T-helper 2 cell (primary cell): ENCODE measurements at regions not wholly inside any gene's neighbourhood (a gene's known extent, or its start where the extent isn't known, plus 50 kb on each side); places are given as distances from the start of the nearest gene placed in this dataset.
"Not testable (repeated sequence)": the region's sequence is repeated elsewhere in the genome, so short reads cannot be mapped to it uniquely, and the experiment has no call there.

Source experiments
- DNase-seq, 5 experiments: peaks; one replicate each; pipeline versions ENCODE4 v3.0.0 to v3.0.0-alpha.2; 2012 to 2022

- DNase-seq: no peak
Observed at GRCh38 chr15:95019907-95020306, 788.5 kb downstream of the MCTP2 start.

DNA sequence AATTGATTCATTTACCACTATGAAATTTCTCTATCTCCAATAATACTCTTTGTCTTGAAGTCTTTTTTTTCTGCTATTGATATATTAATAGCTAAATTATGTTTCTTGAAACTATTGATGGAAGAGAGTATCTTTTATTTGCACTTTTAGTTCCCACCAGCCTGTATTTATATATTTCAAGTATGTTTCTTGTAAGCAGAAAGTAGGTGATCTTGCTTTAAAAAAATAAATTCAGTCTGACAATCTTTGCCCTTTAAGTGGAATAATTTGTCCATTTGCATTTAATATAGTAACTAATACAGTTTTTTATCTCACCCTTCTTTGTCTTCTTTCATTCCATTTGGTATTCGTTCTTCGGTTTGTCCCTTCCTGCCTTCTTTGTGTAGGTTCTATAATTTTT, 790.5 kb downstream of the MCTP2 start:
- no peak for DNase-seq

- peak in 1 of 5 experiments; percentile 1 for DNase-seq
Observed at GRCh38 chr15:95024351-95024750, 793.0 kb downstream of the MCTP2 start.

- peak in 1 of 5 experiments; percentile 4 for DNase-seq
Observed at GRCh38 chr15:95025924-95026728, 794.8 kb downstream of the MCTP2 start.

GRCh38 chr15:95027981-95028380, 796.6 kb downstream of the MCTP2 start:
- no peak for DNase-seq

DNA sequence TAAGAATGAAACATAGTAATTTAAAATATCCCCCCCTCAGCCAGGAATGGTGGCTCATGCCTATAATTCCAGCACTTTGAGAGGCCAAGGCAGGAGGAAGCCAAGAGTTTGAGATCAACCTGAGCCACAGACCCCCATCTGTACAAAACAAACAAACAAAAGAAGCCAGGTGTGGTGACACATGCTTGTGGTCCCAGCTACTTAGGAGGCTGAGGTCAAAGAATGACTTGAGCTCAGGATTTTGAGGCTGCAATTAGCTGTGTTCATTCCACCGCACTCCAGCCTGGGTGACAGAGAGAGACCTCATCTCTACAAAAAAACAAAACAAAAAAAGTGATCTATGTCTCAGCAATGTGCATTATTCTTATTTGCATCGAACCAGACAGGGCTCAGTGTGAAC, 800.8 kb downstream of the MCTP2 start:
- no peak for DNase-seq

GRCh38 chr15:95035106-95035505, 803.7 kb downstream of the MCTP2 start:
- no peak for DNase-seq

DNA sequence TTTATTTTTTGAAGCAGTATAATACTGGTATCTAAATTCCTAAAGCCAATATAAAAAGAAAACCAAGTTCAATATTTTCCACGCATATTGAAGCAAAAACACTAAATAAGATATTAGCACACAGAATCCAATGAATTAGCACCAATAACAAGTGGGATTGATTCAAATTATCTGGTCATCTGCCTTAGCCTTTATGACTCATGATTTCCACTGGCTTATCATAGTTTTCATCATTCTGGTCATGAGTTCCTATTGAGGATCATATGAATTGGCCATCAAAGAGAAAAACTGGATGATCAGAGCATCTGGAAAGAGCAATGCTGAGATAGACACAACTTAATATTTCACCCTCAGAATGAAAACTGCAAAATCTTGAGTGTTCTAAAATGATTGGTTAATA, 809.9 kb downstream of the MCTP2 start:
- DNase-seq: no peak

DNA sequence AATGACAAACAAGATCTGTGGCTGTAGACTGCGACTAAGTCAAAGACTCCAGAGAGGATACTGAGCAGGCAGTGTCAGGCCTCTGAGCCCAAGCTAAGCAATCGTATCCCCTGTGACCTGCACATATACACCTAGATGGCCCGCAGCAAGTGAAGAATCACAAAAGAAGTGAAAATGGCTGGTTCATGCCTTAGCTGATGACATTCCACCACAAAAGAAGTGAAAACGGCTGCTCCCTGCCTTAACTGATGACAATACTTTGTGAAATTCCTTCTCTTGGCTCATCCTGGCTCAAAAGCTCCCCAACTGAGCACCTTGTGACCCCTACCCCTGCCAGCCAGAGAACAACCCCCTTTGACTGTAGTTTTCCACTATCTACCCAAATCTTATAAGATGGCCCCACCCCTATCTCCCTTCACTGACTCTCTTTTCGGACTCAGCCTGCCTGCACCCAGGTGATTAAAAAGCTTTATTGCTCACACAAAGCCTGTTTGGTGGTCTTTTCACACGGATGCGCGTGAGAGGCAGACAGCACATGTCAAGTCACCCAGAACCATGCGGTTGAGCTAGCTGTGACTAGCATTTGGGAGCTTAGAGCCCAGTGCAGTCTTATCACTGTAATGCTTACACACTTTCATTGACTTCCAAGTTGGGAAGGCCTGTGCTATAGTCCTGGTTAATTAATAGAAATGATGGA, 812.0 kb downstream of the MCTP2 start:
- DNase-seq: not testable (repeated sequence)

- DNase-seq: no peak
Observed at GRCh38 chr15:95043933-95044313, 812.6 kb downstream of the MCTP2 start.

- no peak for DNase-seq
Observed at GRCh38 chr15:95044745-95045417, 813.5 kb downstream of the MCTP2 start.

DNA sequence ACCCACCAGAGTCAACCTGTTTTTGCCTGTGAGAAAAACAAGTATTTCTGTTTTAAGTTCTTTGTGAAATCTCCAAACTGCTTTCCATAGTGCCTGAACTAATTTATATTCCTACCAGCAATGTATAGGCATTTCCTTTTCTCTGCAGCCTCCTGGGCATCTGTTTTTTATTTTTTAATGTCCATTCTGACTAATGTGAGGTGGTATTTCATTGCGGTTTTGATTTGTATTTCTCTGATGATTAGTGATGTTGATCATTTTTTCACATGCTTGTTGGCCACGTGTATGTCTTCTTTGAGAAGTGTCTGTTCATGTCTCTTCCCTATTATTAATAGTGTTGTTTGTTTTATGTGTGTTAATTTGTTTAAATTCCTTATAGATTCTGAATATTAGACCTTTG, 820.5 kb downstream of the MCTP2 start:
- no peak for DNase-seq

DNA sequence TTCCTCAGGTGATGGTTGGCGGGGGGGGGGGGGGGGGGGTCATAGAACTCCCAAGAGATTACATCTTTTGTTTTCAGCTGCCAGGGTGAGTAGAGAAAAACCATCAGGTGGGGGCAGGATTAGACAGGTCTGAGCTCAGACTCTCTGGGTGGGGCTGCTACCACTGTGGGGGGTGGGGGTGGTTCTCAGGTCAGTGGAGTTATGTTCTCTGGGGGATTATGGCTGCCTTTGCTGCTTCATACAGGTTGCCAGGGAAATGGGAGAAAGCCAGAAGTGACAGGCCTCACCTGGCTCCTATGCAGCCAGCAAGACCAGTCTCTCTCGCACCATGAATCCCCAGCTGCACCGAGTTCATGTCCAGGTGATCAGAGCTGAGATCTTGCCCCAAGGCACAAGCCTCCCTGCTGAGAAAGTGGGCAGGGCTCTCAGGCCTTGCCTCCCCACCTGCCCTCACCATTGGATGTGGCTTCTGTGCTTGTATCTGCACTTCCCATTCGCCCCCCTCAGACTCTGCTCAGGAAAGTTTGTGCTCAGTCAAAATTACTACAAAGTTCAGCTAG, 828.1 kb downstream of the MCTP2 start:
- DNase-seq: no peak

DNA sequence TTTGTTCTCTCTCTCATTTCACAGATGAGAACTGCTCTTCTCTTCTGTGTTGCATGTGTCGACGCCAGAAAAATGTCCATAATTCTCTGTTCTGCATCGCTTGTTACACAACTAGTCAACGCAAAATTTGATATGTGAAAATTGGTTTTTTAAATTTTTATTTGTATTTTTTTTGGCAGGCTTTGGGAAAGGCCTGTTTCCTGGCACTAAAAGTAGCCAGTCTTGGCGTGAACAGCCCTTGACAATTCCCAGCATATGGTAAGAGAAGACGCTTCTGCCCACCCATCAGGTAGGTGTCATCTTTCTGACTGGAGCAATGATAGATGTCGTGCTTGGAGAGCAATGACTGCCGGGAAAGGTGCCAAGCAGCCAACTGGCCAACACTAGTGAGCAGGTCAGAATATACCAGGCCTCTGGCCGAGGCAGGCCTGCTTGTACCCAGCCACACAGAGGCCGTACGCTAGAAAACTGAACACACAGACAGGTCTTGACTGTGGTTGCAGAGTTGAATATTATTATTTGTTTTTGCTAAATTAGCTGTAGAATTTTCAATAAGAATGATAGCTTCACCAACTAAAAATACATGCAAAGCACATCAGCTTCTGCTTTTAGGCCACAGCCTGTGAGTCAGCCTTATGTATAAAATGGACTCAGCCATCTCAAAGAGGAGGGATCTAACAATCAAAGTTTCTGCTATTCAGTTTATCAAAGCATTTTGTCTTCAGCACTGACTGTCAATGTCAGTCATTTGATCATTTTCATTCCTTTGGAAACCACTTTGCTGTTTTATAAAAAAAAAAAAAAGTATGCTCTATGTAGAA, 837.5 kb downstream of the MCTP2 start:
- no peak for DNase-seq

DNA sequence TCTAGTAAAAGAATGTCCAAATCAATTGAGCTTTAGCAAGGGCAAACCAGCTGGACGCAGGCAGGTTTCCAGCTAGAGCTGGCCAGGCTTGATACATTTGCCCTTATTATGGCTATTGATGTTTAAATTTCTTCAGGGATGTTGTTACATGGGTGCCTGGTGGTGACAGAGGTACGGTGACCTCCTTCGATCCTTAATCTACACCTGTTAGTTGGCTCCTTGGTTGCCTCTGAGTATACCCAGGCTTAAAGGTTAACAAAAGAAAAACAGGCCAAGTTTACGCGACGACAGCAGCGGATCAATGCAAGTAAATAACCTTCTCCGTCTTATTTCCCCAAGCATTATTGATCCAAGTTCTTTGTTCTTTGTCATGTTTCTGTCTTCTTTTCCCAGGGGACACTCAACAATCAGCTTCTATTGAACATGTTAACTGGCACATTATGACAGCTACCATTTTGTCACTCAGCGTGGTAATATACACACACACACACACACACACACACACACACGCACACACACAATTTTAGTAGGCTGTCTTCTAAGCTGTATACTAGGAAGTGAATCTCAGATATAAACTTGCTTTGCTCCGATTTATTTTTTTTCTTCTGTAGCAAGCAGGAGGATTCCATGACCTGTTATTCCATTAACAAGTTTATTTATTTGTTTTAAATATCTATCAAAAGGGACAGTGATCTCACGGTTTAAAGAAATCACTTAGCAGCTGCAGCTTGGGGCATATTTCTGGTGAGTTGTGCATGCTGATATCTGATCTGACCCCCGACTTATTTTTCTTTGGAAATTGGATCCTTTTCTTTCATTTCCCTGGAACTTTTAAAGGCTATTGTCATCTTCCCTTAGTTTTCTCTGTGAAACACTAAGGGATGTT, 844.7 kb downstream of the MCTP2 start:
- no peak for DNase-seq

GRCh38 chr15:95076678-95076990, 845.3 kb downstream of the MCTP2 start:
- DNase-seq: no peak

DNA sequence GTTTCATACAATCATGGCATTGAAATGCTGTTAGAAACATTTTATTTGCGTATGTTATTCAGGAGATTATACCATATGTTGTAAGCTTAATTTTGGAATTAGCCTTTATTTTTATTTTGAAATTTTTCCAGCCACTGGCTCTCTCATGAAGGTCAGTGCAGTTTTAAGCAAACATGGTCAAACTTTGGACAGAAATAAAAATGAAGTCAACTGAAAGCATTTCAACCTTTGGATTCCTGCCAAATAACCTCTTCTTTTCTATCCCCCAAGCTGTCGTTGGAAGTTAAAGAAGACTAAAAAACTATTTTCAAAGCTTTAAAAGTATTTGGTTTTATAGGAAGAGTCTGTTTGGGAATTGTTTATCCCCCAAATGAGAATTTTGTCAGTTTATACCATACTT, 846.6 kb downstream of the MCTP2 start:
- DNase-seq: no peak

DNA sequence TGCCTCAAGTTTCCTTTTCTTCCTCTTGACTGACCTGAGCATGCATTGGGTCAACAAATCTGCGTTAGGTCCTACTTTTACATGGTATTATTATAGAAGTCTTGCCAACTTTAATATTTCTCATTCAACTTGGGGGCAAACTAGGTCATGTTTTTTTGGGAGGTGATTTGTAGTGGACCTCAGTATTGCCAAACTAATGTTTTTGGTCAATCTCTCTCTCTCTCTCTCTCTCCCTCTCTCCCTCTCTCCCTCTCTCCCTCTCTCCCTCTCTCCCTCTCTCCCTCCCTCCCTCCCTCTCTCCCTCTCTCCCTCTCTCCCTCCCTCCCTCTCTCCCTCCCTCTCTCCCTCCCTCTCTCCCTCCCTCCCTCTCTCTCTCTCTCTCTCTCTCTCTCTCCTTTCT, 848.9 kb downstream of the MCTP2 start:
- not testable (repeated sequence) for DNase-seq

GRCh38 chr15:95085056-95085455, 853.7 kb downstream of the MCTP2 start:
- no peak for DNase-seq

DNA sequence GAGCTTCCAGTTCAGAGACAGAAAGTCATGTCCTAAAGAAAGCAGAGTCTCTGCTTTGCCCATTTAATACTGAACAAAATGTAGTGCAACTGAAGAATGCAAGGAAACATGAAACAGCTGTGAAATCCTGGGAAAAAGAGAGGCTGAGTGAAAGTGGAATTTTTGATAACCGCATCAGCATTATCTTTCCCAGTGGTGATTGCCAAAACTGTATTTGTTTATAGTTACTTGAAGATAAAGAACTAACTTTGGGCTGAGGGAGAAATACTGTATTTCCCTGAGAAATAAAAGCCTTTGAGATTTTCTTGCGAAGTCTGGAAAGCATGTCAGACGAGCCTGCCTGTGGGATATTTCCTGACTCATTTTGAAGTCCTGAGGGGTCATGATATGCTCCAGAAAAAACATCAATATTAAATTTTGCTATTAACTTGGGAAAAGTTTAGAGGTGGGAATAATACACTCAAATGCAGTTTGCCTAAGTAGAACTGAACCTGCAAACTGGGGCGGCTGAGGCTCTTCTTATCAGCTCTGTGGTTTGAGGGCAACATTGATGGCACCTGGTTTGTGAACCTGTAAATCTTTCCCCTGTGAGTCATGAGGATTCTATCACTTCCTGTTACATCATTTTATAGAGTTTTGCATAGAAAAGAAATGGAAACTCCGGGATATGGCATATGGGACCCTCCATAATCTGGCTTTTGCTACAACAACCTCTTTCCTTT, 855.3 kb downstream of the MCTP2 start:
- DNase-seq: no peak

GRCh38 chr15:95087253-95087609, 855.9 kb downstream of the MCTP2 start:
- DNase-seq: no peak
